ENCODE measurements at regions not wholly inside any gene's neighbourhood (a gene's known extent, or its start where the extent isn't known, plus 50 kb on each side); places are given as distances from the start of the nearest gene placed in this dataset.

- Histone ChIP-seq H2BK20ac (ENCODE audit: low read length) (no peak overlapping the region), H3K56ac (replicated peaks; ENCODE audit: insufficient read length, low read depth, low read length) (no peak overlapping the region), H3K36me3 (ENCODE audit: control insufficient read depth in 2 of 4, insufficient read depth in 4 of 4, low read length in 3 of 4) (no peaks in the 10 kb centered on the region), H3K18ac (ENCODE audit: extremely low read depth, low read length) (no peak overlapping the region), H3K23me2 (ENCODE audit: low read depth, low read length) (no peaks in the 10 kb centered on the region), H3K9me3 (ENCODE audit: insufficient read depth in 2 of 2, low read depth in 1 of 2, low read length in 1 of 2) (no peaks in the 10 kb centered on the region), H2BK120ac (replicated peaks; ENCODE audit: low read depth, low read length) (no peak overlapping the region), H3K27me3 (replicated peaks in 1 of 4; ENCODE audit: control insufficient read depth in 3 of 4, extremely low read depth in 1 of 4, insufficient read depth in 3 of 4, low read length in 3 of 4) (no peaks in the 10 kb centered on the region; a peak in 1 of 7 replicates), H3K23ac (ENCODE audit: insufficient read length) (no peak overlapping the region), H2BK12ac (ENCODE audit: low read depth, low read length) (no peak overlapping the region), H3K4me1 (replicated peaks in 1 of 4; ENCODE audit: control insufficient read depth in 3 of 4, insufficient read depth in 4 of 4, low read length in 3 of 4) (no peaks in the 10 kb centered on the region), H3K9ac (replicated peaks in 1 of 4; ENCODE audit: extremely low read depth in 1 of 4, low read depth in 3 of 4, low read length in 3 of 4) (no peak overlapping the region), H4K5ac (ENCODE audit: insufficient read length, low read depth, low read length) (no peak overlapping the region), H4K8ac (ENCODE audit: extremely low read depth, insufficient read depth, low read length) (no peak overlapping the region), H3K4ac (replicated peaks; ENCODE audit: insufficient read length, low read depth, low read length) (no peak overlapping the region), H3K27ac (ENCODE audit: low read depth, low read length) (no peak overlapping the region), H3K4me2 (ENCODE audit: insufficient read depth in 1 of 2, low read depth in 2 of 2, low read length in 2 of 2) (no peak overlapping the region), H3K14ac (ENCODE audit: insufficient read length) (no peak overlapping the region), H3K79me2 (ENCODE audit: control insufficient read depth in 1 of 2, insufficient read depth in 2 of 2, low read length in 2 of 2) (no peaks in the 10 kb centered on the region), H4K20me1 (replicated peaks in 1 of 2; ENCODE audit: control insufficient read depth in 1 of 2, insufficient read depth in 2 of 2, low read length in 2 of 2) (no peaks in the 10 kb centered on the region), H2AK5ac (ENCODE audit: low read depth, low read length) (no peak overlapping the region), H2BK5ac (ENCODE audit: low read depth, low read length) (no peak overlapping the region), H3K79me1 (ENCODE audit: low read depth, low read length) (no peaks in the 10 kb centered on the region), H3K4me3 (ENCODE audit: extremely low read depth in 1 of 4, insufficient read depth in 2 of 4, low read depth in 3 of 4, low read length in 4 of 4) (no peak overlapping the region), H4K91ac (replicated peaks; ENCODE audit: insufficient read length, low read length) (no peak overlapping the region), H2AFZ (ENCODE audit: low read length) (no peak overlapping the region), H2BK15ac (ENCODE audit: low read length) (no peak overlapping the region)
- no peak for FAIRE-seq
- DNase-seq (ENCODE audit: low read depth in 1 of 2, low spot score in 2 of 2) = no peak
- TF ChIP-seq SIRT6 (IDR thresholded peaks at IDR 0.05; ENCODE audit: low read length) = no peak
- TF ChIP-seq CREB1 (IDR thresholded peaks at IDR 0.05) = no peak
- no peak for TF ChIP-seq SP2 (IDR thresholded peaks at IDR 0.05; ENCODE audit: low read length)
- CTCF ChIA-PET (ENCODE audit: partially characterized antibody) = no interaction called here
- 43% methylated on average over 2 of the region's 2 CpGs; no CpG with 5 or more reads in 1 of the 2 experiments for WGBS, 2 experiments (ENCODE audit: extremely low coverage in 1 of 2, insufficient coverage in 1 of 2, insufficient read length in 1 of 2, insufficient replicate concordance in 2 of 2, low coverage in 1 of 2, low lambda C conversion rate in 2 of 2, missing lambda C conversion rate in 1 of 2)
- POLR2A ChIA-PET (ENCODE audit: partially characterized antibody) = no interaction called here
Measured at GRCh38 chrX:143287236-143287635, 230.0 kb downstream of the SPANXN3 start.

Data from H1 (cell line).